Osteocyte (in vitro differentiated cells): ENCODE measurements at regions not wholly inside any gene's neighbourhood (a gene's known extent, or its start where the extent isn't known, plus 50 kb on each side); places are given as distances from the start of the nearest gene placed in this dataset.

Experiments
- DNase-seq: peaks from one replicate; pipeline ENCODE4 v3.0.0; 2021; ENCODE audit warnings: mixed read lengths; ENCODE audit not compliant: unreplicated experiment; ENCODE audit errors: extremely low spot score
- H3K27ac Mint-ChIP-seq: one replicate; pipeline ENCODE4 v1.8.0; 2021; ENCODE audit warnings: mild to moderate bottlenecking, mixed read lengths; ENCODE audit not compliant: unreplicated experiment
- H3K27me3 Mint-ChIP-seq: one replicate; pipeline ENCODE4 v1.8.0; 2021; ENCODE audit warnings: mixed read lengths; ENCODE audit not compliant: unreplicated experiment
- H3K36me3 Mint-ChIP-seq: one replicate; pipeline ENCODE4 v1.8.0; 2021; ENCODE audit warnings: mixed read lengths; ENCODE audit not compliant: unreplicated experiment
- H3K4me1 Mint-ChIP-seq: one replicate; pipeline ENCODE4 v1.8.0; 2021; ENCODE audit warnings: mixed read lengths; ENCODE audit not compliant: unreplicated experiment
- H3K4me3 Mint-ChIP-seq: one replicate; pipeline ENCODE4 v1.8.0; 2021; ENCODE audit warnings: mild to moderate bottlenecking, moderate library complexity, mixed read lengths; ENCODE audit not compliant: unreplicated experiment
- H3K9me3 Mint-ChIP-seq: one replicate; pipeline ENCODE4 v1.8.0; 2021; ENCODE audit warnings: mixed read lengths; ENCODE audit not compliant: unreplicated experiment
- TF ChIP-seq, protein P1 (sequence below): fragments of 200-600 bp; sonication (generic); IDR thresholded peaks from 2 replicates; pipeline ENCODE4 v1.5.0; 2021; ENCODE audit warnings: antibody characterized with exemption, mild to moderate bottlenecking, moderate library complexity

DNA sequence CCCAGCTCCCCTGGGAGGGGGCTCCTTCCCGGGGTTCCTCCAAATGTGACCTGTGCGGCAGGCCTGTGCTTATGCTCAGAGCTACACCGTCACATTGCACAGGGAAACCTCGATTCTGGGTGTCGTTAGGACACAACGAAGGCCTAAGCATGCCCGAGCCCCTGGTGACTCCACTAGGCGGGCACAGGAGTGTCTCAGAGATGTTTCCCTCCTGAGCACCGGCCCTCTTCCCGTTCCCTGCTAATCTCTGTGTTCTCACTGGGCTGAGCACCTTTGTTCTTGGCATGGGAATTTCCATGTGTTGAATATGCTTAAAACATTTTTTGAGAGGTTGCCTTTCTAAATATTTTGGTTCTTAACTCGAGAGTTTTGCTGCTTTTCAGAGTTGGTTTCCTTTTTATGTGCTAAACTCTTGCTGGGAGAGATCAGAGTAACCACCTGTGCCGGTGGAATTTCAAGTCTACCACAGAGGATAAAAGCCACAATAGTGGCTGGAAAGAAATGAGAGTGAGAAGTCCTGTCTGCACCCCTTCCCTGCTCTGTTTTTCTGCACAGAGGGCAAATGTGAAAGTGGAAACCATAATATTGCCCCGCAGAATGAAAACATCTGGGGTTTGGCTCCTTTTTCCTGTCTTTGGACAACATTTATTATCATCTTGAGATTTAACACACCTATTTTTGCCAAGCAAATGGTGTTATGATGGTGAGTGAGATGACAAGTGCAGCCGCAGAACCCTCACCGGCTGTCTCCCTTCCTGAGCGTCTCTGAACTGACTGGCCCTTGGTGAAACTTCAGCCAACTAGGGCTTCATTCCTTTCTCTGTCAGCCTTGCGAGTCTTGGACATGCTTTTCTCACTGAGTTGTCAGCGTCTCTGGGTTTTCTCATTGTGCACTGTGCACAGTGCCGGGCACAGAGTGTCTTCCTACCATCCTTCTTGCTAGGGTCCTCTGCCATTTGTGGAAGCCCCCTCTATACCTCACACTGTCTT lies 154.1 kb downstream of the VAPA start:
- no peak overlapping the region for H3K4me3 Mint-ChIP-seq
- no peak overlapping the region for H3K27ac Mint-ChIP-seq
- H3K36me3 Mint-ChIP-seq: no peaks in the 10 kb centered on the region
- DNase-seq: no peak
- no peaks in the 10 kb centered on the region for H3K27me3 Mint-ChIP-seq
- TF ChIP-seq, protein P1, sequence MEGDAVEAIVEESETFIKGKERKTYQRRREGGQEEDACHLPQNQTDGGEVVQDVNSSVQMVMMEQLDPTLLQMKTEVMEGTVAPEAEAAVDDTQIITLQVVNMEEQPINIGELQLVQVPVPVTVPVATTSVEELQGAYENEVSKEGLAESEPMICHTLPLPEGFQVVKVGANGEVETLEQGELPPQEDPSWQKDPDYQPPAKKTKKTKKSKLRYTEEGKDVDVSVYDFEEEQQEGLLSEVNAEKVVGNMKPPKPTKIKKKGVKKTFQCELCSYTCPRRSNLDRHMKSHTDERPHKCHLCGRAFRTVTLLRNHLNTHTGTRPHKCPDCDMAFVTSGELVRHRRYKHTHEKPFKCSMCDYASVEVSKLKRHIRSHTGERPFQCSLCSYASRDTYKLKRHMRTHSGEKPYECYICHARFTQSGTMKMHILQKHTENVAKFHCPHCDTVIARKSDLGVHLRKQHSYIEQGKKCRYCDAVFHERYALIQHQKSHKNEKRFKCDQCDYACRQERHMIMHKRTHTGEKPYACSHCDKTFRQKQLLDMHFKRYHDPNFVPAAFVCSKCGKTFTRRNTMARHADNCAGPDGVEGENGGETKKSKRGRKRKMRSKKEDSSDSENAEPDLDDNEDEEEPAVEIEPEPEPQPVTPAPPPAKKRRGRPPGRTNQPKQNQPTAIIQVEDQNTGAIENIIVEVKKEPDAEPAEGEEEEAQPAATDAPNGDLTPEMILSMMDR: no peak
- peaks cover 13% of the 10 kb centered on the region for H3K4me1 Mint-ChIP-seq
- H3K9me3 Mint-ChIP-seq: no peaks in the 10 kb centered on the region

DNA sequence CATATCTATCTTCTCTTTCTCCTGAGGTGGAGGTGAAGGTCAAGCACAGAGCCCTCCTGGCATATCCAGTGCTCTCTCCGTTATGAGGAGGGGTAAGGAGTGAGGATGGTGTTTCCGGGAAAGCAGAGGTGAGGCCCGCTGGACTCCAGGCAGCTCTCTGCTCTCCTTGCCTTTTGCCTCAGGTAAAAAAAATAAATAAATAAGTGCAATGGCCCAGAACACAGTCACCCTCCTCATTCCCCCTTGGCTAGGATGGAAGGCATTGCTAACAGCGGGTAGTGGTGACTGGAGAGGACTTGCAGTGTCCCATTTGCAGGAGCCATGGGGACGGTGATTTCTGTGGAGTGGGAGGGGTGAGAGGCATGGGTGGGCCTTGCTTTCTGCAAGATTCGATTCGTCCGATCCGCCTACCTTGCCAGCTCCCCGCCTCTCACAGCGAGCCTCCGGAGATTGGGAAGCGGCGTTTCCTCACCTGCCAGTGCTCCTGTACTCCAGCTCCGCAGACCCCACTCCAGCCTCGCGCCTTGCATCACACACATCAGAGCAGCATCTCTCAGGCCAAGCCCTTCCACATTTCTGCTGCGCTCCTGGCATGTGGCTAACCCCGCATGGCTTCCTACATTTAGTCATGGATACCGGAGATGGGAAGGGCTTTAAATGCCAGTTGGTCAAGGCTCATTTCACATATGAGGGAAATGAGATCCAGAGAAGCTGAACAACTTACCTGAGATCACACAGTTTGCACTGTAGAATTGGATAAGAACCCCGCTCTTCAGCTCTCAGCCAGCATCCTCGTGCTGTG lies 155.2 kb downstream of the VAPA start:
- no peak for DNase-seq
- Mint-ChIP-seq H3K9me3 (no peaks in the 10 kb centered on the region), H3K4me1 (peaks cover 12% of the 10 kb centered on the region), H3K27ac (no peak overlapping the region), H3K27me3 (no peaks in the 10 kb centered on the region), H3K36me3 (no peaks in the 10 kb centered on the region), H3K4me3 (no peak overlapping the region)
- TF ChIP-seq, protein P1: no peak

DNA sequence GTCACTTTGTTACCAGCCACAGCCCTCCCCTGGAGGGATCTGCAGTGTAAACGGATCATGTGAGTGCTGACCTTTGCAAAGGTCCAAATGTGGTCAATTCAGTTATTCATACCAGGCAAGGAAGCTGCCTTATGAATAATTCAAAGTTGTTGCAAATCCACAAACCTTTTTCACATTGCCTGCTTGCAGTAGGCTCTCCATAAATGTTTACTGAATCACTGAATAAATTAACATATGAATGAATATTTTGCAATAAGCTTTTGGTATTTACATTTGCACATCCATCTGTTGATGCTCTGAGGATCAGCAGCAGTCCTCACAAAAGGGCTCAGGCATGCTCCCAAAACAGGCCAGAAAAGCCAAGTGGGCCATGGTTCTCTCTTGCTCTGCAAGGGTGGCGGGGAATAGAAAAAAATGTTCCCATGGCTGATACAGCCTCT lies 156.8 kb downstream of the VAPA start:
- peaks cover 5% of the 10 kb centered on the region for H3K27me3 Mint-ChIP-seq
- peaks cover 12% of the 10 kb centered on the region for H3K4me1 Mint-ChIP-seq
- DNase-seq: no peak
- H3K4me3 Mint-ChIP-seq: no peak overlapping the region
- no peaks in the 10 kb centered on the region for H3K36me3 Mint-ChIP-seq
- TF ChIP-seq, protein P1: no peak
- no peak overlapping the region for H3K27ac Mint-ChIP-seq
- H3K9me3 Mint-ChIP-seq: no peaks in the 10 kb centered on the region

DNA sequence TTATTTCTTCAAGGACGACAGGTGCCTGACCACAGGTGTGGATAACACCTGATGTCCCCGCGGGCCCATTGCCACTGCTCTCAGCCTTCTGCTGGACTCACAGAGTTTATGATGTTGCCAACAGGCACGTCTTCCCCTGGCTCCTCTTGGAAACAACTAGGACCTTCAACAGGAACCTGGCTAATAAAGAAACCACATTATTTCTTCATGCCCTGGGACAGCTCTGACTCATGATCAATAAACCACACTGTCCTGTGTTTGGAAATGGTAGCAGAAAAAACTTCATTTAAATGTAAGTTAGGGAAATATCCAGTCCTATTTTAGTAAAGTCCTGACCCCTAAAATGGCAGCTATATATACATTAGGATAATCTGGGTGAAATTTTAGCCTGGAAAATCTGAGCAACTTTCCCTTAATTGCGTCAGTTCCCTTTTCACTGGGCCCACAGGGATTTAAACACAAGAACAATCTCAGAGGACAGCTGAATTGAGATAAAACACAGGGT lies 158.9 kb downstream of the VAPA start:
- Mint-ChIP-seq H3K27ac (no peak overlapping the region), H3K4me3 (no peak overlapping the region), H3K9me3 (no peaks in the 10 kb centered on the region), H3K4me1 (peaks cover 9% of the 10 kb centered on the region), H3K27me3 (peaks cover 5% of the 10 kb centered on the region), H3K36me3 (no peaks in the 10 kb centered on the region)
- TF ChIP-seq, protein P1: no peak
- DNase-seq: no peak
